ENCODE measurements at regions not wholly inside any gene's neighbourhood (a gene's known extent, or its start where the extent isn't known, plus 50 kb on each side); places are given as distances from the start of the nearest gene placed in this dataset.

GRCh38 chr3:43913036-43913948 is 222.6 kb downstream of the ABHD5 start:
- POLR2A ChIA-PET = no interaction called here
- Histone ChIP-seq H3K9me3 (ENCODE audit: control insufficient read depth, insufficient read depth, low read depth, low read length) (no peaks in the 10 kb centered on the region), H3K36me3 (ENCODE audit: control insufficient read depth, insufficient read depth, low read length) (no peaks in the 10 kb centered on the region), H3K27me3 (ENCODE audit: control insufficient read depth, insufficient read depth, low read length) (no peaks in the 10 kb centered on the region), H3K27ac (ENCODE audit: low read length) (no peak overlapping the region), H3K4me1 (ENCODE audit: control insufficient read depth, insufficient read depth, low read length) (no peaks in the 10 kb centered on the region), H3K4me3 (ENCODE audit: low read depth in 2 of 2, low read length in 2 of 2) (no peak overlapping the region)
- no TSS peak for BruUV-seq (replicated peaks)
- in situ Hi-C loops (cut with HindIII; ENCODE audit: low pct_unique_long_range_greater_than_20kb, low sequenced_read_pairs) (no loop called here), intact Hi-C loops (cut with micrococcal nuclease; ENCODE audit: unreplicated experiment) (no loop called here)
- ATAC-seq (no peak), DNase-seq (ENCODE audit: low read depth, low spot score) (no peak)
- CTCF ChIA-PET = no interaction called here
- no peak for TF ChIP-seq TCF7L2 (IDR thresholded peaks at IDR 0.05; ENCODE audit: low read depth, low read length)
- no peak for TF ChIP-seq REST (IDR thresholded peaks at IDR 0.05; ENCODE audit: insufficient read depth in 1 of 2, low read depth in 2 of 2, low read length in 1 of 2)
- TF ChIP-seq POLR2AphosphoS5 (IDR thresholded peaks at IDR 0.05; ENCODE audit: low read depth, low read length) = no peak
- TF ChIP-seq CTCF (IDR thresholded peaks at IDR 0.05) = no peak
- no peak for TF ChIP-seq SIN3A (IDR thresholded peaks at IDR 0.05; ENCODE audit: borderline replicate concordance, insufficient read depth, low read depth, low read length)

GRCh38 chr3:43914269-43914668 is 223.5 kb downstream of the ABHD5 start:
- no peaks in the 10 kb centered on the region for H3K4me1 ChIP-seq (ENCODE audit: control insufficient read depth, insufficient read depth, low read length)
- TF ChIP-seq REST (IDR thresholded peaks at IDR 0.05; ENCODE audit: insufficient read depth in 1 of 2, low read depth in 2 of 2, low read length in 1 of 2) = no peak
- TF ChIP-seq SIN3A (IDR thresholded peaks at IDR 0.05; ENCODE audit: borderline replicate concordance, insufficient read depth, low read depth, low read length) = no peak
- TF ChIP-seq TCF7L2 (IDR thresholded peaks at IDR 0.05; ENCODE audit: low read depth, low read length) = no peak
- TF ChIP-seq POLR2AphosphoS5 (IDR thresholded peaks at IDR 0.05; ENCODE audit: low read depth, low read length) = no peak
- TF ChIP-seq CTCF (IDR thresholded peaks at IDR 0.05) = no peak
- POLR2A ChIA-PET = no interaction called here
- no peaks in the 10 kb centered on the region for H3K9me3 ChIP-seq (ENCODE audit: control insufficient read depth, insufficient read depth, low read depth, low read length)
- intact Hi-C loops (cut with micrococcal nuclease; ENCODE audit: unreplicated experiment) = no loop called here
- no peak overlapping the region for H3K4me3 ChIP-seq (ENCODE audit: low read depth in 2 of 2, low read length in 2 of 2)
- CTCF ChIA-PET = no interaction called here
- no peaks in the 10 kb centered on the region; the same call in 1 of the 2 replicates for H3K27me3 ChIP-seq (ENCODE audit: control insufficient read depth, insufficient read depth, low read length)
- ATAC-seq (no peak), DNase-seq (ENCODE audit: low read depth, low spot score) (no peak)
- no peaks in the 10 kb centered on the region for H3K36me3 ChIP-seq (ENCODE audit: control insufficient read depth, insufficient read depth, low read length)
- in situ Hi-C loops (cut with HindIII; ENCODE audit: low pct_unique_long_range_greater_than_20kb, low sequenced_read_pairs) = no loop called here
- no TSS peak for BruUV-seq (replicated peaks)
- H3K27ac ChIP-seq (ENCODE audit: low read length) = no peak overlapping the region

Data from Panc1 (cell line).